EH (cell line): ENCODE measurements at regions not wholly inside any gene's neighbourhood (a gene's known extent, or its start where the extent isn't known, plus 50 kb on each side); places are given as distances from the start of the nearest gene placed in this dataset.
A peak's percentile ranks its signal among the peaks of the same experiment; 100 is the strongest.
"Not testable (repeated sequence)": the region's sequence is repeated elsewhere in the genome, so short reads cannot be mapped to it uniquely, and the experiment has no call there.

Source experiments
- DNase-seq: peaks from one replicate; pipeline ENCODE4 v3.0.0-alpha.2; 2015; ENCODE audit warnings: low read depth

- peak; percentile 13 for DNase-seq
Measured at GRCh38 chr9:96064826-96065481, 189.5 kb downstream of the ERCC6L2 start.

GRCh38 chr9:96062854-96063253 lies 187.4 kb downstream of the ERCC6L2 start:
- DNase-seq, result no peak

GRCh38 chr9:96062031-96062430 lies 186.5 kb downstream of the ERCC6L2 start:
- DNase-seq, result no peak

GRCh38 chr9:96061293-96061987 lies 185.9 kb downstream of the ERCC6L2 start:
- peak; percentile 53 for DNase-seq

- DNase-seq, result no peak
Measured at GRCh38 chr9:96058218-96058617, 182.7 kb downstream of the ERCC6L2 start.

GRCh38 chr9:96057155-96057554 lies 181.7 kb downstream of the ERCC6L2 start:
- no peak for DNase-seq

- no peak for DNase-seq
Measured at GRCh38 chr9:96056226-96056625, 180.7 kb downstream of the ERCC6L2 start.

- not testable (repeated sequence) for DNase-seq
Measured at GRCh38 chr9:96054248-96054647, 178.8 kb downstream of the ERCC6L2 start.

- DNase-seq, result no peak
Measured at GRCh38 chr9:96052686-96053085, 177.2 kb downstream of the ERCC6L2 start.

GRCh38 chr9:96051423-96051822 lies 175.9 kb downstream of the ERCC6L2 start:
- no peak for DNase-seq

- DNase-seq, result no peak
Measured at GRCh38 chr9:96050861-96051155, 175.3 kb downstream of the ERCC6L2 start.

- no peak for DNase-seq
Measured at GRCh38 chr9:96050048-96050860, 174.8 kb downstream of the ERCC6L2 start.

- no peak for DNase-seq
Measured at GRCh38 chr9:96048956-96049831, 173.7 kb downstream of the ERCC6L2 start.

GRCh38 chr9:96048104-96048955 lies 172.8 kb downstream of the ERCC6L2 start:
- no peak for DNase-seq

- no peak for DNase-seq
Measured at GRCh38 chr9:96047741-96048103, 172.2 kb downstream of the ERCC6L2 start.

GRCh38 chr9:96047116-96047639 lies 171.7 kb downstream of the ERCC6L2 start:
- no peak for DNase-seq

GRCh38 chr9:96045811-96046210 lies 170.3 kb downstream of the ERCC6L2 start:
- no peak for DNase-seq

GRCh38 chr9:96044401-96044800 lies 168.9 kb downstream of the ERCC6L2 start:
- DNase-seq, result no peak

- no peak for DNase-seq
Measured at GRCh38 chr9:96040591-96041461, 165.3 kb downstream of the ERCC6L2 start.

GRCh38 chr9:96038914-96039313 lies 163.4 kb downstream of the ERCC6L2 start:
- DNase-seq, result no peak
